ENCODE measurements at regions not wholly inside any gene's neighbourhood (a gene's known extent, or its start where the extent isn't known, plus 50 kb on each side); places are given as distances from the start of the nearest gene placed in this dataset.

GRCh38 chr2:8251291-8251690, 430.6 kb upstream of the ID2 start:
- no peak overlapping the region for H3K27ac ChIP-seq (ENCODE audit: extremely low read depth, low read depth, low read length)
- no peaks in the 10 kb centered on the region for H3K4me1 ChIP-seq (ENCODE audit: control insufficient read depth, insufficient read depth, low read length)
- ChIA-PET POLR2A (no interaction called here), CTCF (no interaction called here)
- H3K4me3 ChIP-seq (ENCODE audit: low read depth, low read length), result no peak overlapping the region
- no peaks in the 10 kb centered on the region; the same call in 1 of the 2 replicates for H3K9me3 ChIP-seq (ENCODE audit: control insufficient read depth, insufficient read depth, low read depth, low read length)
- TF ChIP-seq, protein P1, sequence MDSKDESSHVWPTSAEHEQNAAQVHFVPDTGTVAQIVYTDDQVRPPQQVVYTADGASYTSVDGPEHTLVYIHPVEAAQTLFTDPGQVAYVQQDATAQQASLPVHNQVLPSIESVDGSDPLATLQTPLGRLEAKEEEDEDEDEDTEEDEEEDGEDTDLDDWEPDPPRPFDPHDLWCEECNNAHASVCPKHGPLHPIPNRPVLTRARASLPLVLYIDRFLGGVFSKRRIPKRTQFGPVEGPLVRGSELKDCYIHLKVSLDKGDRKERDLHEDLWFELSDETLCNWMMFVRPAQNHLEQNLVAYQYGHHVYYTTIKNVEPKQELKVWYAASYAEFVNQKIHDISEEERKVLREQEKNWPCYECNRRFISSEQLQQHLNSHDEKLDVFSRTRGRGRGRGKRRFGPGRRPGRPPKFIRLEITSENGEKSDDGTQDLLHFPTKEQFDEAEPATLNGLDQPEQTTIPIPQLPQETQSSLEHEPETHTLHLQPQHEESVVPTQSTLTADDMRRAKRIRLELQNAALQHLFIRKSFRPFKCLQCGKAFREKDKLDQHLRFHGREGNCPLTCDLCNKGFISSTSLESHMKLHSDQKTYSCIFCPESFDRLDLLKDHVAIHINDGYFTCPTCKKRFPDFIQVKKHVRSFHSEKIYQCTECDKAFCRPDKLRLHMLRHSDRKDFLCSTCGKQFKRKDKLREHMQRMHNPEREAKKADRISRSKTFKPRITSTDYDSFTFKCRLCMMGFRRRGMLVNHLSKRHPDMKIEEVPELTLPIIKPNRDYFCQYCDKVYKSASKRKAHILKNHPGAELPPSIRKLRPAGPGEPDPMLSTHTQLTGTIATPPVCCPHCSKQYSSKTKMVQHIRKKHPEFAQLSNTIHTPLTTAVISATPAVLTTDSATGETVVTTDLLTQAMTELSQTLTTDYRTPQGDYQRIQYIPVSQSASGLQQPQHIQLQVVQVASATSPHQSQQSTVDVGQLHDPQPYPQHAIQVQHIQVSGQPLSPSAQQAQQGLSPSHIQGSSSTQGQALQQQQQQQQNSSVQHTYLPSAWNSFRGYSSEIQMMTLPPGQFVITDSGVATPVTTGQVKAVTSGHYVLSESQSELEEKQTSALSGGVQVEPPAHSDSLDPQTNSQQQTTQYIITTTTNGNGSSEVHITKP (tag by site-specific recombination; IDR thresholded peaks at IDR 0.05), result no peak
- no peak for TF ChIP-seq ZSCAN16 (tag by site-specific recombination; IDR thresholded peaks at IDR 0.05)
- no peak for TF ChIP-seq TSHZ1 (tag by site-specific recombination; IDR thresholded peaks at IDR 0.05; ENCODE audit: borderline replicate concordance)
- no peak for TF ChIP-seq ZFP69B (tag by site-specific recombination; IDR thresholded peaks at IDR 0.05)
- no peak for TF ChIP-seq INSM2 (tag by site-specific recombination; IDR thresholded peaks at IDR 0.05)
- no peak for TF ChIP-seq ZNF155 (tag by site-specific recombination; IDR thresholded peaks at IDR 0.05)
- TF ChIP-seq ZNF157 (tag by site-specific recombination; IDR thresholded peaks at IDR 0.05), result no peak
- no peak for TF ChIP-seq BCL11A (tag by site-specific recombination; IDR thresholded peaks at IDR 0.05; ENCODE audit: low read depth)
- no peak for TF ChIP-seq ZNF266 (tag by site-specific recombination; IDR thresholded peaks at IDR 0.05; ENCODE audit: low read depth)
- no peak for TF ChIP-seq ZNF366 (tag by site-specific recombination; conservative IDR thresholded peaks at IDR 0.05)
- TF ChIP-seq ZSCAN5A (tag by site-specific recombination; IDR thresholded peaks at IDR 0.05), result no peak
- no peak for TF ChIP-seq ZNF488 (tag by site-specific recombination; IDR thresholded peaks at IDR 0.05)
- TF ChIP-seq ZNF600 (tag by site-specific recombination; IDR thresholded peaks at IDR 0.05), result no peak
- no peaks in the 10 kb centered on the region for H3K36me3 ChIP-seq (ENCODE audit: control insufficient read depth in 2 of 2, insufficient read depth in 1 of 2, low read length in 2 of 2)

GRCh38 chr2:8251856-8252255, 430.0 kb upstream of the ID2 start:
- CTCF ChIA-PET, result no interaction called here
- H3K27ac ChIP-seq (ENCODE audit: extremely low read depth, low read depth, low read length), result no peak overlapping the region
- no peaks in the 10 kb centered on the region for H3K9me3 ChIP-seq (ENCODE audit: control insufficient read depth, insufficient read depth, low read depth, low read length)
- H3K4me3 ChIP-seq (ENCODE audit: low read depth, low read length), result no peak overlapping the region
- no peaks in the 10 kb centered on the region for H3K4me1 ChIP-seq (ENCODE audit: control insufficient read depth, insufficient read depth, low read length)
- H3K36me3 ChIP-seq (ENCODE audit: control insufficient read depth in 2 of 2, insufficient read depth in 1 of 2, low read length in 2 of 2), result no peaks in the 10 kb centered on the region
- POLR2A ChIA-PET, result no interaction called here
- TF ChIP-seq, protein P2, sequence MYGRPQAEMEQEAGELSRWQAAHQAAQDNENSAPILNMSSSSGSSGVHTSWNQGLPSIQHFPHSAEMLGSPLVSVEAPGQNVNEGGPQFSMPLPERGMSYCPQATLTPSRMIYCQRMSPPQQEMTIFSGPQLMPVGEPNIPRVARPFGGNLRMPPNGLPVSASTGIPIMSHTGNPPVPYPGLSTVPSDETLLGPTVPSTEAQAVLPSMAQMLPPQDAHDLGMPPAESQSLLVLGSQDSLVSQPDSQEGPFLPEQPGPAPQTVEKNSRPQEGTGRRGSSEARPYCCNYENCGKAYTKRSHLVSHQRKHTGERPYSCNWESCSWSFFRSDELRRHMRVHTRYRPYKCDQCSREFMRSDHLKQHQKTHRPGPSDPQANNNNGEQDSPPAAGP (tag by site-specific recombination; IDR thresholded peaks at IDR 0.05), result no peak
- no peak for TF ChIP-seq ZNF670 (tag by site-specific recombination; IDR thresholded peaks at IDR 0.05; ENCODE audit: low read depth)
- no peak for TF ChIP-seq ZNF610 (tag by site-specific recombination; IDR thresholded peaks at IDR 0.05; ENCODE audit: borderline replicate concordance)
- TF ChIP-seq KLF10 (tag by site-specific recombination; IDR thresholded peaks at IDR 0.05), result no peak
- no peak for TF ChIP-seq AEBP2 (tag by site-specific recombination; IDR thresholded peaks at IDR 0.05; ENCODE audit: borderline replicate concordance)
- TF ChIP-seq, protein P3, sequence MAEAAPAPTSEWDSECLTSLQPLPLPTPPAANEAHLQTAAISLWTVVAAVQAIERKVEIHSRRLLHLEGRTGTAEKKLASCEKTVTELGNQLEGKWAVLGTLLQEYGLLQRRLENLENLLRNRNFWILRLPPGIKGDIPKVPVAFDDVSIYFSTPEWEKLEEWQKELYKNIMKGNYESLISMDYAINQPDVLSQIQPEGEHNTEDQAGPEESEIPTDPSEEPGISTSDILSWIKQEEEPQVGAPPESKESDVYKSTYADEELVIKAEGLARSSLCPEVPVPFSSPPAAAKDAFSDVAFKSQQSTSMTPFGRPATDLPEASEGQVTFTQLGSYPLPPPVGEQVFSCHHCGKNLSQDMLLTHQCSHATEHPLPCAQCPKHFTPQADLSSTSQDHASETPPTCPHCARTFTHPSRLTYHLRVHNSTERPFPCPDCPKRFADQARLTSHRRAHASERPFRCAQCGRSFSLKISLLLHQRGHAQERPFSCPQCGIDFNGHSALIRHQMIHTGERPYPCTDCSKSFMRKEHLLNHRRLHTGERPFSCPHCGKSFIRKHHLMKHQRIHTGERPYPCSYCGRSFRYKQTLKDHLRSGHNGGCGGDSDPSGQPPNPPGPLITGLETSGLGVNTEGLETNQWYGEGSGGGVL (tag by site-specific recombination; IDR thresholded peaks at IDR 0.05), result no peak
